Psoas muscle (tissue), 7 donors: ENCODE measurements at regions not wholly inside any gene's neighbourhood (a gene's known extent, or its start where the extent isn't known, plus 50 kb on each side); places are given as distances from the start of the nearest gene placed in this dataset.
A peak's percentile ranks its signal among the peaks of the same experiment; 100 is the strongest.
"Not testable (repeated sequence)": the region's sequence is repeated elsewhere in the genome, so short reads cannot be mapped to it uniquely, and the experiment has no call there.

Source experiments
- ATAC-seq, 4 donors: fragments of 200-7000 bp; cut with Tn5 transposase; one replicate each; pipeline ENCODE4 v1.9.1; 2020; ENCODE audit warnings: moderate library complexity in 3 of 4, mild to moderate bottlenecking in 2 of 4
- DNase-seq, 2 donors: peaks; one replicate each; pipeline ENCODE4 v3.0.0-alpha.2; 2020
- H3K27ac ChIP-seq: fragments of 200-600 bp; one replicate; pipeline ENCODE4 v1.8.0; 2022
- H3K27me3 ChIP-seq, 3 donors: fragments of 200-600 bp in 1 of 3; one replicate each; pipeline versions ENCODE4 v1.6.1 to v1.8.0; 2013 to 2022; ENCODE audit warnings: low read length in 2 of 3, mild to moderate bottlenecking in 2 of 3, moderate library complexity in 1 of 3; ENCODE audit not compliant: insufficient read depth in 3 of 3
- H3K36me3 ChIP-seq, 2 donors: fragments of 200-600 bp in 1 of 2; one replicate each; pipeline versions ENCODE4 v1.6.1 to v1.8.0; 2013 to 2022; ENCODE audit warnings: low read depth in 1 of 2, mild to moderate bottlenecking in 1 of 2, moderate library complexity in 1 of 2; ENCODE audit not compliant: insufficient read depth in 1 of 2
- H3K4me1 ChIP-seq: fragments of 200-600 bp; one replicate; pipeline ENCODE4 v1.8.0; 2022
- H3K4me3 ChIP-seq: fragments of 200-600 bp; one replicate; pipeline ENCODE4 v1.8.0; 2022; ENCODE audit warnings: mild to moderate bottlenecking
- H3K9me3 ChIP-seq: fragments of 200-600 bp; one replicate; pipeline ENCODE4 v1.8.0; 2022
- CTCF ChIP-seq: fragments of 200-600 bp; IDR thresholded peaks from one replicate; pipeline ENCODE4 v1.8.0; 2022; ENCODE audit warnings: antibody characterized with exemption
- WGBS, 3 donors: extraction: QIAGEN DNeasy Blood & Tissue Kit; methylation state at CpG; one replicate each; pipeline versions ENCODE4 v1.1.6 to v1.1.7; 2013; 5-methylcytosine and 5-hydroxymethylcytosine counted together
- intact Hi-C, 2 donors: fragments of 100-400 bp; cut with DNase I; formaldehyde crosslinking; loops; one replicate each; pipeline versions ENCODE4 v1.11.0 to v1.14.2; 2022
- donor health status: healthy with polysubstance abuse.
- donor health status: DM: no; HTN: no; CAD: no; lungs with moderate emphysema.
- donor health status: Bipolar disorder and iron deficiency.
- donor health status: healthy.
- donor health status: DM: yes; HTN: yes; CAD: no.
- donor health status: DM: no; HTN: no; CAD: no.
- donor health status: DM: yes; HTN: yes; CAD: no.

GRCh38 chr2:87476223-87476872, 271.5 kb upstream of the PLGLB2 start:
- peak; percentile 86 to 89 (median 88) for ATAC-seq
- H3K36me3 ChIP-seq, DNase-seq, H3K27me3 ChIP-seq, intact Hi-C loops, H3K4me3 ChIP-seq, H3K9me3 ChIP-seq, H3K4me1 ChIP-seq, H3K27ac ChIP-seq: not testable (repeated sequence)
- TF ChIP-seq CTCF: peak; percentile 13
- whole genome bisulfite sequencing, 3 donors: 42 to 53% (median 51%) methylated on average over 4 to 5 of the region's 5 CpGs

GRCh38 chr2:87476936-87477335, 271.0 kb upstream of the PLGLB2 start:
- intact Hi-C loops, H3K4me1 ChIP-seq, H3K4me3 ChIP-seq, H3K9me3 ChIP-seq, ATAC-seq, H3K27me3 ChIP-seq, H3K27ac ChIP-seq, DNase-seq, H3K36me3 ChIP-seq: not testable (repeated sequence)
- WGBS, 3 donors: 90 to 92% (median 91%) methylated on average over 5 of the region's 5 CpGs

GRCh38 chr2:87477669-87478428, 270.0 kb upstream of the PLGLB2 start:
- ATAC-seq, H3K27ac ChIP-seq, H3K36me3 ChIP-seq, DNase-seq, H3K4me1 ChIP-seq, H3K4me3 ChIP-seq, intact Hi-C loops, H3K27me3 ChIP-seq, H3K9me3 ChIP-seq: not testable (repeated sequence)
- 61 to 84% (median 73%) methylated on average over 5 to 11 of the region's 12 CpGs for WGBS, 3 donors

GRCh38 chr2:87478911-87479310, 269.0 kb upstream of the PLGLB2 start:
- H3K4me1 ChIP-seq, H3K27me3 ChIP-seq, H3K27ac ChIP-seq, H3K9me3 ChIP-seq, DNase-seq, H3K4me3 ChIP-seq, ATAC-seq, intact Hi-C loops, H3K36me3 ChIP-seq: not testable (repeated sequence)
- 19 to 71% (median 70%) methylated on average over 1 to 4 of the region's 4 CpGs for WGBS, 3 donors

- H3K4me3 ChIP-seq, H3K27ac ChIP-seq, H3K36me3 ChIP-seq, DNase-seq, H3K4me1 ChIP-seq, H3K9me3 ChIP-seq, ATAC-seq, intact Hi-C loops, H3K27me3 ChIP-seq: not testable (repeated sequence)
- WGBS, 3 donors: 77 to 95% (median 82%) methylated on average over 5 to 7 of the region's 7 CpGs
Measured at GRCh38 chr2:87483093-87483680, 264.7 kb upstream of the PLGLB2 start.

GRCh38 chr2:87484363-87484762, 263.5 kb upstream of the PLGLB2 start:
- H3K27me3 ChIP-seq, H3K27ac ChIP-seq, H3K36me3 ChIP-seq, DNase-seq, H3K9me3 ChIP-seq, ATAC-seq, H3K4me1 ChIP-seq, intact Hi-C loops, H3K4me3 ChIP-seq: not testable (repeated sequence)
- WGBS, 3 donors: 100% methylated on average over 2 of the region's 2 CpGs

- 18 to 32% (median 20%) methylated on average over 4 to 6 of the region's 8 CpGs for WGBS, 3 donors
- DNase-seq, H3K9me3 ChIP-seq, H3K4me3 ChIP-seq, H3K27me3 ChIP-seq, H3K4me1 ChIP-seq, H3K27ac ChIP-seq, intact Hi-C loops, H3K36me3 ChIP-seq: not testable (repeated sequence)
- peak in 1 of 4 donors; percentile 21 for ATAC-seq
Measured at GRCh38 chr2:87485455-87485854, 262.4 kb upstream of the PLGLB2 start.

GRCh38 chr2:87485884-87486283, 262.0 kb upstream of the PLGLB2 start:
- no CpG with 5 or more reads among the region's 10 CpGs for WGBS, 3 donors
- H3K27ac ChIP-seq, intact Hi-C loops, H3K4me3 ChIP-seq, DNase-seq, H3K27me3 ChIP-seq, H3K4me1 ChIP-seq, H3K9me3 ChIP-seq, H3K36me3 ChIP-seq: not testable (repeated sequence)
- peak; percentile 85 to 94 (median 88) for ATAC-seq

- peak in 1 of 4 donors; percentile 48 for ATAC-seq
- H3K9me3 ChIP-seq, H3K36me3 ChIP-seq, H3K27ac ChIP-seq, DNase-seq, intact Hi-C loops, H3K4me1 ChIP-seq, H3K27me3 ChIP-seq, H3K4me3 ChIP-seq: not testable (repeated sequence)
- 72 to 84% (median 80%) methylated on average over 7 to 8 of the region's 9 CpGs for WGBS, 3 donors
Measured at GRCh38 chr2:87486413-87486812, 261.5 kb upstream of the PLGLB2 start.

GRCh38 chr2:87488021-87488420, 259.9 kb upstream of the PLGLB2 start:
- intact Hi-C loops, ATAC-seq: not testable (repeated sequence)
- WGBS, 3 donors: 93 to 100% (median 93%) methylated on average over 1 of the region's 1 CpG

More at GRCh38 chr2:87488021-87488420, 259.9 kb upstream of the PLGLB2 start:
- not testable (repeated sequence) for H3K9me3 ChIP-seq, DNase-seq, H3K36me3 ChIP-seq, H3K4me3 ChIP-seq, H3K4me1 ChIP-seq, H3K27ac ChIP-seq, H3K27me3 ChIP-seq
